GM21381 (cell line): ENCODE measurements at regions not wholly inside any gene's neighbourhood (a gene's known extent, or its start where the extent isn't known, plus 50 kb on each side); places are given as distances from the start of the nearest gene placed in this dataset.
"Not testable (repeated sequence)": the region's sequence is repeated elsewhere in the genome, so short reads cannot be mapped to it uniquely, and the experiment has no call there.

Source experiments
- ATAC-seq: cut with Tn5 transposase; IDR thresholded peaks from one replicate; pipeline ENCODE4 v1.9.1; 2021; ENCODE audit warnings: mild to moderate bottlenecking, moderate library complexity; ENCODE audit not compliant: unreplicated experiment

DNA sequence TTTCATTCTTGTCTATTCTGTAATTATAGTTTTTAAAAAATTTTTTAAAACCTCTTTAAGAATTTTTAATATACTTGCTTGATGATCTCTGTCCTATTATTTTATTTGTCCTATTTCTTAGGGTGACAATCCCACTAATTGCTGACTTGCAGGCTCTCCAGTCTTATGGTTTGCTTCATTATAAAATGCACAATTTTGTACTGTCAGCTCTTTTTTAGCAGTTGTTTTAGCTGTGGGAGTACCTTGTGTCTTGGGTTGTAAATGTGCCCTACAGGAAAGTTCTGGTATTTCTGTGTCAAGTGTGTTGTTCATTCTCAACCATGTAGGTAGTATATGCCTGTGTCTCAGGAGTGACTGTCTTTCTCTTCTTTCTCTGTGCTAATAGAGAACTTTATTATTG lies 118.2 kb upstream of the IL15 start:
- ATAC-seq = no peak

DNA sequence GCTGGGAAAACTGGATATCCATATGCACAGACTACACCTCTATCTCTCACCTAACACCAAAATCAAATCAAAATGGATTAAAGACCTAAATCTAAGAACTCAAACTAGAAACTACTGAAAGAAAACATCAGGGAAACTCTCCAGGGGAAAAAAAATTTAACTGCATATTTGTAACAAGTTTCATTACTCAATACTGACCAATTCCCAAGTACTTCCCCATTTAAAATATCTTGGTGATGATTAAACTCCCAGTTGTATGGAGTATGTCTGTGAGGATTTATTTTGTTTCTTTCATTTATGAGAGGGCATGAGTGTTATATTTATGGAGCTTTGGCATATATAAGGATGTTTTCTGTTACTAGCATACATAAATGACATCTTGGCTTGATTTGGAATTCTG lies 112.3 kb upstream of the IL15 start:
- ATAC-seq = no peak

DNA sequence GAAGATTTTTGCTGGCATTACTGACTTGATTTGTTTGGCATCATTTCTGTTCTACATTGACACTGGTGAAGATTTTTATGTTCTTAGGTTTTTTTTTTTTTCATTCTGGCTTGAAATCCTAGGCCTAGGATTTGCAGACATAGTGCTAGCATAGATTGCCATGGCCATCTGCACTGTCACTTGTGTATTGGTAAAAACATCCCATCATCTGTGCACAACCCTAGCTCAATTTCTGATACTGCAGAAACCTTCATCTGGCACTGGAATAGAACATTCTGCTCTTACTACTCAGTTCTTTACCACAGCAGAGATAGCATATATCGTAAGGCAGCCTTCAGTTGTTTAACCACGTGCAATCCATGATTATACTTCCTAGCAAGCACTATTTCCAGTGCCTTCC lies 111.5 kb upstream of the IL15 start:
- ATAC-seq = no peak

DNA sequence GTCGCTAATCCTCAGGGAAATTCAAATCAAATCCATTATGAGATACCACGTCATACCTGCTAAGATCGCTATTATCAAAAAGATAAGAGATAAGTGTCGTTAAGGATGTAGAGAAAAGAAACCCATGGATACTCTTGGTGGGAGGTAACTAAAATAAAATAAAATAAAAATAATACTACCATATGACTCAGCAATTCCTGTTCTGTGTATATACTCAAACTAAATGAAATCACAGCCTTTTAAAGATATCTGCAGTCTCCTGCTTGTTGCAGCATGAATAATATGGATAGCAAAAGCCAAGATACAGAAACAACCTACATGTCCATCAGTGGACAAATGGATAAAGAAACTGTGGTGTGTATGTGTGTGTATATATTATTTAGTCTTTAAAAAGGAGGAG lies 105.8 kb upstream of the IL15 start:
- ATAC-seq = no peak

DNA sequence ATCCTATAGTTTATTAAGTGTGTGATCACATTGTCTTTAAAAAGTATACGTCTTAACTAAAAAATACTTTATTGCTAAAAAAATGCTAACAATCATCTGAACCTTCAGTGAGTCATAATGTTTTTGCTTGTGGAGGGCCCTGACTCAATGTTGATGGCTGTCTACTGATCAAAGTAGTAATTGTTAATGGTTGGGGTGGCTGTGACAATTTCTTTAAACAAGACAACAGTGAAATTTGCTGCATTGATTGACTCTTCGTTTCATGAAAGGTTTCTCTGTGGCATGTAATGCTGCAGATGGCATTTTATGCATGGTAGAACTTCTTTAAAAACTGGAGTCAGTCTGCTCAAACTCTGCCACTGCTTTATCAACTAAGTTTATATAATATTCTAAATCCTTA lies 101.4 kb upstream of the IL15 start:
- ATAC-seq = no peak

DNA sequence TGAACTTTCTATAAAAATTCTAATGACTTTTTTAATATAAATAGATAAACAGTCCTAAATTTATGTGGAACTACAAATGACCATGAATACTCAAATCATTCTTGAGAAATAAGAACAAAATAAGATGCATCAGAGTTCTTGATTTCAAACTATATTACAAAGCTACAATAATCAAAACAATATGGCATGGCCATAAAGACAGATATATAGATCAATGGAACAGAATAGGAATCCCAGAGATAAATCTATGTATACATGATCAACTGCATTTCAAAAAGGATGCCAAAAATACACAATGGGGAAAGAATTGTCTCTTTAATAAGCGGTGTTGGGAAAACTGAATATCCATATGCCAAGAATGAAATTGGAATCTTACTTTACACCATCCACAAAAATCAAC lies 98.4 kb upstream of the IL15 start:
- ATAC-seq = no peak

DNA sequence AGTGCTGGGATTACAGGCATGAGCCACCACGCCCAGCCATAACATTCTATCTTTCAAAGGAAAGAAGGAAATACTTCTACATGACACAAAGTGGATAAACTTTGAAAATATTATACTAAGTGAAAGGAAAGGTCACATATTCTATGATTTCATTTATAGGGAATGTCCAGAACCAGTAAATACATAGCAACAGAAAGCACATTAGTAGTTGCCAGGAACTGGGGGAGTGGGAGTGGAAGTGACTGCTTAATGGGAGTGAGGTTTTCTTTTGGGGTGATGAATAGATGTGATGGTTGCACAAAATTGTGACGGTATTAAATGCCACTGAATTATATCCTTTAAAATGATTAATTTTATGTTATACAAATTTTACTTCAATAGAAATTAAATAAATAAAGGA lies 95.7 kb upstream of the IL15 start:
- ATAC-seq = no peak

DNA sequence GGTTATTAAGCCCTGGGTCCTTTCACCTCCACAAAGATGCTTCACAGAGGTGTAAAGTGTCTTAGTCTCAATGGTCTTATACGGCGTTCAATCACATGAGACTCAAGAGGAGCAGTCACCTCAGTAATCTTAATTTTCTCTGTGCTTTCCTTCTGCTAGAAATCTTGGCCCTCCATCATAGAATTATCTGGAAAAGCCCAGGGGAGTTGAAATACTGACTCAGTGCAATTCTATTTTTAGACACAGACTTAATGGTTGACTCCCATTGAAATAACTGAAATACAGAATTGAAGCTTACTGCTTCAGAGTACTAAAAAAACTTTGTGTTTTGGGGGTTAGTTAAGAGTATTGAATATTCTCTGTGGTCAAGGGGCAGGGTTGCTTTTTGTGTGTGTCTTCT lies 94.5 kb upstream of the IL15 start:
- no peak for ATAC-seq

DNA sequence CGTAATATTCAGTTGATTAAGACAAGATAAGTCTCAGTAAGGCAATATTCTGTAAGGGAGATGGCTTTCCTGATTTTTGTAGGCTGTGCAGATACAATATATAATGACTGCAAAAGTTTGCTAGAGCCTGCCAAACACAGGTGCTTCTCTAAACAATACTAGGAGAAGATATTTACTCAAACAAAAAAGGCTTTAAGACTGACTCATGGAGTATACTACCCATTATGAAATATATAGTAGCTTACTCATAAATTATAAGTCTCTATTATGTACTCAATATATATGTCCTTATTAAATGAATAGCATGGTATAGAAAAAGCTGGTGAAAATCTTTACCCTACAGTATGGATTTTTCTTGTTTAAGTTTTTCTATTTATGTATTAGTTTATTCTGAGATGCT lies 93.2 kb upstream of the IL15 start:
- no peak for ATAC-seq

DNA sequence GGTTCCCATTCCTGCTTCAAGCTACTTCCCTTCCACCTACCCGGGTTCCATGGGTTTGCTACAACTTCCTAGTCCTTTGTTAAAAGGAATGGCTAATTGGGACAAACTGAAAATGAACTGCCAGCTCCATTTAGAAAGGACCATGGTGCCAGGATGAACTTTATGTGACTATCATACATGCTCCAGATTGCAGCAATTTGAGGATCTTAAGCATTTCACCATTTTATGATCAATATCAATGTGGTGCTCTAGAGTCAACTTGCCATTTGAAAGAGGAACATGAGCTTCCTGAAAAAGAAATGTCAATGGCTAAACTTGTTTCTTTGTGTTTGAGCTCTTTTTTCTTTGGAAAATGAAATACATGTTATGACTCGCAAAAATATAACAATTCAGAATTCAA lies 92.7 kb upstream of the IL15 start:
- no peak for ATAC-seq

DNA sequence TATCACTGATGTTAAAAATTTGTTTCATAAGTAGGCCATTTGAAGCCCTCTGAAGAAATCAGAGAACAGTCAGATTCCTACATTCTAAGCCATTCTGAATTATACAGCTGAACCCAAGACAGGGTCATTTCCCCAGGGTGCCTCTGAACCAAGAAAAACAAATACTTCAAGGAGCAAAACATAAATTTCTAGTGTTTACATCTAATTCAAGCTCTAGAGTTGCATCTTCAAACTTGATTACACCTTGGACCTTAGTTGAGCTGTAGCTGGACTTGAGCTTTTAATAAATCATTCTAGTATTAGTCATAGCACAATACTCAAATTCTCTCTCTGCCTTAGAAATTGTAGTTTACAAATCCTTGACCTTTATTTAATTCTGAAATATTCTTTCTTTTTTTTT lies 87.6 kb upstream of the IL15 start:
- ATAC-seq = no peak

DNA sequence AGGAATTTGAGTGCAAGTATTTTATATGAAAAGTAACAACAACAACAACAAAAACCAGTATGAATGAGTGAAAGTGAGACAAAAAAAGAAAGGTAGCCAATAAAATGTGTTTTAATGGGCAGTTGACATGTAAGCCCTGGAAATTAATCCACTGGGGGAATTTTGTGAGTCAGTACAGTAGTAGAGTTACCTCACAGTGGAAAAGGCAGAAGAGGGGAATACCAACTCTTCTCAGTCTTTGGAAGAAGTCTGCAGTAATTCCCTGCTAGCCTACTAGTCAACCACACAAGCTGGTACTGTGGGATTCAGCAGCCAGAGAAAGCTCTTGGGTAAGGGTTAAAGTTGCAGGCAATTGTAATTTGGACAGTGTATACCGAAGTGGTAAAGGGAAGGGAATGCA lies 76.3 kb upstream of the IL15 start:
- ATAC-seq = peak; percentile 57

DNA sequence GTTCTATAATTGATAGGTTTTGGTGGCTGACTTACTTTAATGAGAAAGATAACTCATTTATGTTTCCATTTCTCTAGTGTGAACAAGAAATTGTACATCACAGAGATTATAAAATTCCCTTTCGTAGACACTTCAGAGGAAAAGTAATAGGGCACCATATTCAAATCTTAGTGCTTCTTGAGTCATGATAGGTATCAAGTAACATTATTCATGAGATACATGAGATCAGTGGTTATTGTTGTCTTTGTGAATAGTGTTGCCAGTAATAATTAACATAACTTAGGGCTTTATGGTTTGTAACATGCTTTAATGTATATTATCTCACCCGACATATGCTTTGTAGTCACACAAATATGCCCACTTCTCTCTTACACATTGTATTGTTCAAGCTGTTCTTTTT lies 73.7 kb upstream of the IL15 start:
- no peak for ATAC-seq

DNA sequence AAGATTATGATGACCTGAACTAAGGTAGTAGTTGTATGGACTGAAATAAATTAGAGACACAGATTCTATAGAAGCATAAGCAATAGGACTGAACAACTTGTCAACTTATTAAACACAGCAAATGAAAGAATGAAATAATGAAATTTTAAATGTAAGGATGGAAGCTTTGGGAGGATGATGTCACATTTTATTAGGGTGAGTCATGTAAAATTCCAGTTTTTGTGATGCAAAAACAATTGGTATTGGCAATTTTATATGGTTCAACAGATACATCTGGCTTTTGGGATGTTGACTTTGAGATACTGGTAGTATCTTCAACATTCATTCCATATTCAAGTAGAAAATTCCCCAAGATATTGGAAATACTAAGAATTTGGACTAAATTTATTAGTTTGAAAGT lies 72.7 kb upstream of the IL15 start:
- no peak for ATAC-seq

DNA sequence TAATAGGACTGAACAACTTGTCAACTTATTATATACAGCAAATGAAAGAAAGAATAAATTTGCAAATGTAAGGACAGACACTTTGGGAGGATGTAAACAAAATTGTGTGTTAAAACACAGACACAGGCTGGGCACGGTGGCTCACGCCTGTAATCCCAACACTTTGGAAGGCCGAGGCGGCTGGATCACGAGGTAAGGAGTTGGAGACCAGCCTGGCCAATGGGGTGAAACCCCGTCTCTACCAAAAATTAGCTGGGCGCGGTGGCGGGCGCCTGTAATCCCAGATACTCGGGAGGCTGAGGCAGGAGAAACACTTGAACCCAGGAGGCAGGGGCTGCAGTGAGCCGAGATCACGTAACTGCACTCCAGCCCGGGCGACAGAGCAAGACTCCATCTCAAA lies 71.4 kb upstream of the IL15 start:
- not testable (repeated sequence) for ATAC-seq

DNA sequence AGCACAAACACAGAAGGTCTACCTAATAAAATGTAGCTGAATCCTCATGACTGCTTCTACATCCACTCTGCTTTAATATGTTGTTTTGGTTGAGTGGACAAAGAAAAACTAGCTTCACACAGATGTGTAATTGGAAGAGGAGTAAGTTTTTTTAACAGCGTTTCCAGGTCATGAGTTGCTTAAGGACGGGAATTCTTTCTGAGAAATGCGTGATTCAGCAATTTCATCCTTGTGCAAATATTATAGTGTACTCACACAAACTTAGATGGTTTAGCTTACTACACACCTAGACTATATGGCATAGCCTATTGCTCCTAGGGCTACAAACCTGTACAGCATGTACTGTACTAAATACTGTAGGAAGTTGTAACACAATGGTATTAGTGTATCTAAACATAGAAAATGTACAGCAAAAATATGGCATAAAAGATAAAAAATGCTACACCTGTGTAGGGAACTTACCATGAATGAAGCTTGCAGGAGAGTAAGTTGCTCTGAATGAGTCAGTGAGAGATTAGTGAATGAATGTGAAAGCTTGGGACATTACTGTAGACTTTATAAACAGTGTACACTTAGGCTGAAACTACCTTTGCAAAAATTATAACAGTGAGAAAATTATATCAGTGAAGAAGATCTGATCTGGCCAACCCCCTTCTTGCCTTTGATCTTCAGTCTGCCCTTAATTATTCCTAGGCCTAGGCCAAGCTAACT lies 70.8 kb upstream of the IL15 start:
- ATAC-seq = no peak

DNA sequence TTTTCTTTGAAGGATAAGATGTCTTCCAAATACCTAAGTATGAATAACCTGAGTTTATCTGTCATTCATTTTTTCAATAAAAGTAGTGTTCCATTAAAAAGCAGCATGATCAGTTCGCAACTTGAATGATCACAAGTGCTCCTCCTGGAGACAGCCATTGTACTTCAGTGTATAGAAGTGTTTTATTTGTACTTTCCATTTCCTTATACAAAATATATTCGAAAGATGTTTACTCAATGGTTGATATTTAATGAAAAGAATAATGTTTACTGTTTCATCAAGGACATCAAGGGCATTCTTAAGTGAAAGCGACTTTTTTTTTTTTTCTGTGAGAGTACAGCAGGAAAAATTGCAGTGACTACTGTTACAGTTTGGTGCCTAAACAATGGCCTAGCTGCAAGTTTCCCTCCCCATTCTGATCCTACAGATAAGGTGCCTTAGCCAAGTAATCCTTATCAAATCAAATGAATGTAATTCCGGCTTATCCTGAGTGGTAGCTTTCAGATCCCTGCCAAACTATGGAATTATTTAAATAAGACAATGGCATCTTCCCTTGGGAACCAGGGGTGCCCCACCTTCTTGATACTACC lies 69.0 kb upstream of the IL15 start:
- no peak for ATAC-seq

DNA sequence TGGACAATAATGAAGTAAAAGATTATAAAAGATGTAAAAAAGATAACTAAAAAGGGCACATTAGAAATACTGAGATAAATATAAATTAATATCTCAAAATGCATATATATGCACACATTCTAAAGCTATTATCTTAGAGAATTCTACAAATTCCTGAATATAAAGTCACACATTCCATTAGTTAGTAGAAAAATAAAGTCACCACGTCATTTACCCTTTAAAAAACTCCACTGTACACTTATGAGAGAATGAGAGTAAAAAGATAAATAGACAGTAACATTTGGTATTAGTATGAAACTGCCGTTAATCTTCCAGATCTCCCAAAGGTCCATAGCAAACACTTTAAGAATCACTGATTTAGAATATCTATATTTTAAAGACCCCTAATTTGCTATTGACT lies 67.2 kb upstream of the IL15 start:
- ATAC-seq = no peak

DNA sequence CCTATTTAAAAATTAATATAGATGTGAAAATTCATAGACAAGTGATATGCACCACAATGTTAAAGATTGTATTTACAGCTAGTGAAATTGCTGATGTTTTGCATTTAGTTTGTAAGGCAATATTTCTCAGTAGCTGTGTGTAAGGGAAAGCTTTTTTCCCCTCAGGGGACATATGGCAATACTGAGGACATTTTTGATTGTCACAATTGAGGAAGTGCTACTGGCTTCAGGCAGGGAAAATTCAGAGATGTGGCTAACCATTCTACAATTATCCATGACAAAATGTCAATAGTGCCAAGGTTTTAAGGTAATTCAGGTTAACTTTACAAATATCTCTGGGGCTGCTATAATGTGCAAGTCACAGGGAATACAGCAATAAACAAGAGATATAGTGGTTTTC lies 66.1 kb upstream of the IL15 start:
- no peak for ATAC-seq

DNA sequence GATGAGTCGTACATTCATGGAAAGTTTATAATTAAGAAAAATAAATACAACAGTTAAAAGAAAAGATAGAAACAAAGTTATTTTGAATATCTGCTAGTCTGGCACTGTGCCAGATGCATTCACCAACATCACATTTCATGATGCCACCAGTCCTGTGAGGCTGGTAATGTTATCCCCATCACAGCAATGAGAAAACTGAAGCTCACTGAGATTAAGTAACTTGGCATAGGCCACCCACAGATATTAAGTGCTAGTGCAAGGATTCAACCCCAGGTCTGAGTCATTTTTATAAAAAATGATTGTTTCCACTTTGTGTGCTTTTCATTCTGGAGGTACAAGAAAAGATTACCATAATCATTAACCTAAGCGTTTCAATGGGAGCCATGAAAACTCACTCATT lies 65.0 kb upstream of the IL15 start:
- ATAC-seq = no peak

DNA sequence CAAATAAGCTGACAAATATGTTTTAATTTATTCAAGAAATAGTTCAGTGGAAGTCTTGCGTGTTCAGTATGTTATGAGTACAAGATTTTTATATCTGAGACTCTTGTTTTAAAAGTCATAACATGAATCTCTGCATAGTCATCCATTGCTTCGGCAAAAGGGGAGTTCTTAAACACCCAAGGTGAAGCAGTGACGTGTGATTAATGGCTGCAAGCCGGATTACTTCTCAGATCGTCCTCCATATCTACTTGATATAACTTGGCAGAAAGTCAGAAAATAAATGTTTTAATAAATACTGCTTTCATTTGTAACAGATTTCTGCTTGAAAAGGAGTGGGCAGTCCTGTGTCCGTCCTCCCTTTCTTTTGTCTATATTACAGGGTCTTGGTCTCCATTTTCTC lies 64.6 kb upstream of the IL15 start:
- ATAC-seq = no peak

DNA sequence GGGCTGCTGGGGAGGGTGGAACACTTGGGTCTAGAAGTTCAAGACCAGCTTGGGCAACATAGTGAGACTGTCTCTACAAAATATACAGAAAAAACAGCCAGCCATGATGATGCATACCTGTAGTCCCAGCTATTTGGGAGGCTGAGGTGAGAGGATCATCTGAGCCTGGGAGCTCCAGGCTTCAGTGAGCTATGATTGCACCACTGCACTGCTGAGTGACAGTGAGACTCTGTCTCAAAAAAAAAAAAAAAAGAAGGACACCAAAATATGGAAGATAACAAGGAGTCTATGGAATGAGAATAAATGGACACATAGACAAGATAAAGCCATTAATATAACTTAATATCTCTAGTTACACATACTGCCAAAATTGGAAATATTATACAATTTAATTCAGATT lies 62.7 kb upstream of the IL15 start:
- no peak for ATAC-seq

DNA sequence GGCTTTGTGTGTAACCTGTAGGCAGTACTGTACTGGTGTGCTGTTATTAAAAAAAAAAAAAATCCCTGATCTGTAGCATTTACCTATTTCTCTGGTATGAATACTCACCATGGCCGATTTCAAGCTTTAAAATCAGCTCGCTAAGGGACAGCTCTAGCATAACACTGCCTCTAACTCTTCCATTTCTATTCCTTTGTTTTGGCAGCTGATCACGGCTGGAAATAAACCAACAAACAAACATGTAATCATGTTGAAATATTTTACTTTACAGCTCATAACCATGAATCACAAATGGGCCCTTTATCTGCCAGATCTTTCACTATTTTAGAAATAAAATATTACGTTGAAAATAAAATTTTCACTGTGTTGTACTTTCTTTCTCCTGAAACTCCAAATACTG lies 60.5 kb upstream of the IL15 start:
- no peak for ATAC-seq
